Kidney epithelial cell (primary cell): ENCODE measurements at regions not wholly inside any gene's neighbourhood (a gene's known extent, or its start where the extent isn't known, plus 50 kb on each side); places are given as distances from the start of the nearest gene placed in this dataset.

ENCODE experiments used
- DNase-seq: peaks from one replicate; pipeline ENCODE4 v3.0.0-alpha.2; 2010; ENCODE audit warnings: low read depth
- H3K27me3 ChIP-seq: 2 replicates; pipeline ENCODE4 v1.6.0; 2011; ENCODE audit warnings: low read length; ENCODE audit not compliant: control insufficient read depth, insufficient read depth
- H3K36me3 ChIP-seq: 2 replicates; pipeline ENCODE4 v1.5.1; 2011; ENCODE audit warnings: low read length; ENCODE audit not compliant: control insufficient read depth, insufficient read depth
- H3K4me3 ChIP-seq: 2 replicates; pipeline ENCODE4 v1.5.1; 2011; ENCODE audit warnings: low read depth, mild to moderate bottlenecking, control low read depth, low read length
- TF ChIP-seq, protein P1 (sequence below): IDR thresholded peaks from 2 replicates; pipeline ENCODE4 v1.5.1; 2011; ENCODE audit warnings: mild to moderate bottlenecking, moderate library complexity, low read length, control low read depth, inconsistent platforms; ENCODE audit not compliant: insufficient read depth, poor library complexity, severe bottlenecking

DNA sequence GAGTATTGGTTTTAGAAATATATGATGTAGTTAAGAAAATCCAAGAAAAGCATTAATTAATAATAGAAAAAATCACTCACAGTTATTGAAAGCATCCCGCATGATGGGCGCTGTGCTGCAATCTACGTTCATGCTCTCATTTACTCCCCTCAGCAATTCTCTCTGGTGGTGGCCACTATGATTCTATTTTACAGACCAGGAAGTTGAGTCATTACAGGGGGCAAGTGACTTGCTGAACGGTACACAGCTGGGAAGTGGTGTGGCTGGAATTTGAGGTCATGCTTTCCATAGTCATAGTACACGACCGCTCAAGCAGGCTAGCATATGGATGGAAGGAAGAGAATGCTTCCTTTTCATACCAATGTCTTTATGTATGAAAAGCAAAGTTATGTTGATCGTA is 117.4 kb downstream of the TES start:
- Histone ChIP-seq H3K4me3 (no peak overlapping the region), H3K27me3 (no peaks in the 10 kb centered on the region), H3K36me3 (no peaks in the 10 kb centered on the region)
- TF ChIP-seq, protein P1, sequence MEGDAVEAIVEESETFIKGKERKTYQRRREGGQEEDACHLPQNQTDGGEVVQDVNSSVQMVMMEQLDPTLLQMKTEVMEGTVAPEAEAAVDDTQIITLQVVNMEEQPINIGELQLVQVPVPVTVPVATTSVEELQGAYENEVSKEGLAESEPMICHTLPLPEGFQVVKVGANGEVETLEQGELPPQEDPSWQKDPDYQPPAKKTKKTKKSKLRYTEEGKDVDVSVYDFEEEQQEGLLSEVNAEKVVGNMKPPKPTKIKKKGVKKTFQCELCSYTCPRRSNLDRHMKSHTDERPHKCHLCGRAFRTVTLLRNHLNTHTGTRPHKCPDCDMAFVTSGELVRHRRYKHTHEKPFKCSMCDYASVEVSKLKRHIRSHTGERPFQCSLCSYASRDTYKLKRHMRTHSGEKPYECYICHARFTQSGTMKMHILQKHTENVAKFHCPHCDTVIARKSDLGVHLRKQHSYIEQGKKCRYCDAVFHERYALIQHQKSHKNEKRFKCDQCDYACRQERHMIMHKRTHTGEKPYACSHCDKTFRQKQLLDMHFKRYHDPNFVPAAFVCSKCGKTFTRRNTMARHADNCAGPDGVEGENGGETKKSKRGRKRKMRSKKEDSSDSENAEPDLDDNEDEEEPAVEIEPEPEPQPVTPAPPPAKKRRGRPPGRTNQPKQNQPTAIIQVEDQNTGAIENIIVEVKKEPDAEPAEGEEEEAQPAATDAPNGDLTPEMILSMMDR, result no peak
- DNase-seq, result peak; percentile 79

DNA sequence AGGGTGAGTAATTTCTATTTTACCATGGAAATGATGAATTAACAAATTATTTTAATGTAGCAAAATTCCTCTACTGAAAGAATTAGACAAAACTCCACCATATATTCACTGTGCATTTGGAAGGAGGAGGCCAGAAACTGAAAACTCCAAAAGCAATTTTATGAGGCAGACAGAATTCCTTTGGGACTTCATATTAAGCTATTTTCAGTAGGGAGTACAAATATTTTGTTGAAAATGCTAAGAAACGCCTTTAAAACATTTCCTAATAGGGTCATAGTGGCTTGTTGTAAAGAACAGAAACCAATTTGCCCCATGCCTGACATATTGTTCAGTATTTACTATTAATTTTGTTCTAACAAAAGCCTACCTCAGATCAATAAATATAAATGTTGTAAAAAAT is 117.8 kb downstream of the TES start:
- TF ChIP-seq, protein P1, result no peak
- Histone ChIP-seq H3K4me3 (no peak overlapping the region), H3K36me3 (no peaks in the 10 kb centered on the region), H3K27me3 (no peaks in the 10 kb centered on the region)
- no peak for DNase-seq

DNA sequence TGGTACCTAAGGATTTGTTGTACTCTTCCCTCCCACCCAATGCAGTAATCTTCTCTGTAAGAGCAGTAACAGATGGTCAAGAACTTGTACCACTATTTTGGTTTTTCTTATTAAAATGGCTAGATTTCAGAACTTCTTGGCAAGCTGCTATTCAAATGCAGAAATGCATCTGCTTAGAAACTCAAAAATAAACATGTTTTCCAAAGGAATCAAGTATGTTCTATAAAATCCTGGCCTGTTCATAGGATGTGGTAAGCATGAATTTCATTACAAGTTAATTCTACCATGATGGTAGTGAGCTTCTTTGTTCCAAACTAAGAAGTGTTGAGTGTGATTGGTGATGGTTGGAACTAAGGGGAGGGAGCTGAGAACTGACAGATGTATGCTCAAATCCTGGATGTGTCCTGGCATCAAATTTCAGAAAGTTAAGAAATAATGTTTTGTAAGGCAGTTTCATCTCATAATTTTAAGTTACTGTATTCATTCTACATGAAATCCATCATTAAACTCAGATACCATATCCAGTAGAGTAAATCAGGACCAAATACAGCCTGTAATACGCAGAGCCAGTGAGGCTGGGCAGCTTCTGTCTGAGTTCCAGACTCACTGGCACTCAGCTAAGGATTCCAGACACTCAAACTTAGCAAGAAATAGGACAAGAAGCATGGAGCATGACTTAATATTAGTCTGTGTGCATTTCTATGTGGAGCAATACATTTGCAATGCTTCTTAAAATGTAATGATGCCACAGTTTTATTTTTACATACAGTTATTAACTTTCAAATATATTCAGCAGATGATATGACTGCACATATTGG is 119.6 kb downstream of the TES start:
- H3K36me3 ChIP-seq, result no peaks in the 10 kb centered on the region
- no peak for DNase-seq
- TF ChIP-seq, protein P1, result no peak
- no peak overlapping the region for H3K4me3 ChIP-seq
- no peaks in the 10 kb centered on the region for H3K27me3 ChIP-seq

DNA sequence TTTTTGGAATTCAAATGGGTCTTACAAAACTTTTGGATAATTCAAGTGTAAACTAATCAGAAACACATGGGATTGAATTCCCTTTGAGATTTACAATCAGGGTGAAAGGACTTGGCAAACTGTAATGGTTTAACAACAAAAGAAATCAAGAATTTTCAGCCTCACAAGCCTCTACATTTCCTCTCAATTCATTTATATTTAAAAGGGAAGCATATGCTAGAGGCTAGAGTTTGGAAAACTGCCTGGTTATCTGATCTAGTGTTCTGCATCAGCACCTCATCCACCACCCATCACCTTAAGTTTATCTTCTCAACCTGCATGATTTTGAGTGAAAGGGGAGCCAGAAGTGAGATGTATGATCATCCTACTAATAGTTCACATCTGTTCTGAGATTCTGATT is 120.7 kb downstream of the TES start:
- TF ChIP-seq, protein P1, result no peak
- no peak for DNase-seq
- no peak overlapping the region for H3K4me3 ChIP-seq

DNA sequence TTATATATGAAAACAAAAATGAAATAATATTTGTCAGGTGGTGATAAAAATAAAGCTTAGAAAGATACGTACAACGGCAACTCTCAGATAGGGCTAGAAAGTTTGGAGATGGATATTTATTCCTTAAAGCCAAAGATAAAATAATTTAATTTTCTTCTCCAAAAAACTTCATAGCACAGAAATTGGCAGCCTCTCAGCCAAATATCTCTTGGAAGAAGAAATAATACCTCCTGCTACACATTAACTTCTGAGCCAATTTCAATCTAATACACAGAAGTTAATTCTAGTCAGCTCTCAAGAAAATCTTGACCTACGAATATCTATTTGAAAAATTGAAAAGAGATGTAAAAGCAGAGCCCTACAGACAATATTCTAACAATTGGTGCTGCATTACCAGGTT is 122.4 kb downstream of the TES start:
- H3K36me3 ChIP-seq, result no peaks in the 10 kb centered on the region
- no peaks in the 10 kb centered on the region for H3K27me3 ChIP-seq
- TF ChIP-seq, protein P1, result no peak
- H3K4me3 ChIP-seq, result no peak overlapping the region
- no peak for DNase-seq

More for the DNA sequence above, 120.7 kb downstream of the TES start:
- Histone ChIP-seq H3K36me3 (no peaks in the 10 kb centered on the region), H3K27me3 (no peaks in the 10 kb centered on the region)

DNA sequence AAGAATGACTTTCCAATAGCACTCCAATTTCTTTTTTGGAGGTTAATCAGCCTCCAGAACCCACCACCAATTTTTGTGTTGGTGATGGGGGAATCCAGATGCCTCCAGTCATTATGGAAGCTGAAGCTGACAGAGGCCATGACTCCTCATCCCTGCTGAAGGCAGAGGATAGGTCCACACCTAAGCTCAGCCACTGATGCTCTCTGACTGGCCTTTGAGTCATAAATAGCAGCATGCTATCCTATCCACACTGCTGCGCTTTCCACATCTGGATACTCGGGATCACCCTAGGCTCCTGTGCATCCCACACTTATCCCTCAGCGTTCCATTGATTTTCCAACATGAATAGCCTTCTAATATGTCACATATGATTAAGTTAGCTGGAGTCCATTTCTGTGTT is 124.2 kb downstream of the TES start:
- H3K36me3 ChIP-seq, result no peaks in the 10 kb centered on the region

More for the DNA sequence above, 124.2 kb downstream of the TES start:
- no peak overlapping the region for H3K4me3 ChIP-seq
- no peak for DNase-seq
- no peaks in the 10 kb centered on the region for H3K27me3 ChIP-seq
- TF ChIP-seq, protein P1, result no peak
